Head of caudate nucleus (tissue), 42 donors: ENCODE measurements at regions not wholly inside any gene's neighbourhood (a gene's known extent, or its start where the extent isn't known, plus 50 kb on each side); places are given as distances from the start of the nearest gene placed in this dataset.
A peak's percentile ranks its signal among the peaks of the same experiment; 100 is the strongest.

Source experiments
- DNase-seq, 42 donors: peaks; one replicate each; pipeline versions ENCODE4 v3.0.0 to v3.0.0-alpha.2; 2020 to 2021; ENCODE audit warnings: mixed read lengths in 7 of 42
- intact Hi-C: fragments of 100-400 bp; cut with DNase I; formaldehyde crosslinking; loops from one replicate; pipeline ENCODE4 v1.15.0; 2022

DNA sequence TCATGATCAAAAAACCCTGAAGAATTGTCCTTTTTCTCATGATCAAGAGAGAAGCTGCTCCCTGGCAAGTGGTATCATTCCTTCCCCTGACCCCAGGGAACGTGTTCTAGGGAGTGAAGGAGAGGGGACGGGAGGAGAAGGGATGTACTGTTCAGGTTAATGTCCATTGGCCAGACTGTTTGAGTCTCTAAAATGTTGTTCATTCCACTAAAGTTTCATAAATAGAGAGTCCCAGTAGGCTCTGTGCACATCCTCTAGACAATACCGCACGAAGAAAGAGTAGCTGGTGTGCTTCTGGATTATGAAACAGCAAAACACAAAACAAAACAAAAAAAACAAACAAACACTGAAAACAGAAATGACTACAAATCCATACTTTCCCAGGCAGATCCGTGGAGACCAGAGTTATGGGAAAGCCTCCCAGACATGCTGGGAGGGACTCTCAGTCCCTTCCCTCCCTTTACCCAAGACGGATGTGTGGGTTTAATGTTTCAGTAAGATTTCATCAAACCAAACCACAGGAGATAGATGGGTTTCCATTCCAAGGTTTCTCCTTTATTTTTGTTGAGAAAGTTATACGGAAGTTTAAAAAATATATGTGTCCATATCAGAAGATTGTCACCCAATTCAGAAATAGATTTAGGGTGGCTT is 66.5 kb upstream of the TNS3 start:
- intact Hi-C loops: no loop called here

DNA sequence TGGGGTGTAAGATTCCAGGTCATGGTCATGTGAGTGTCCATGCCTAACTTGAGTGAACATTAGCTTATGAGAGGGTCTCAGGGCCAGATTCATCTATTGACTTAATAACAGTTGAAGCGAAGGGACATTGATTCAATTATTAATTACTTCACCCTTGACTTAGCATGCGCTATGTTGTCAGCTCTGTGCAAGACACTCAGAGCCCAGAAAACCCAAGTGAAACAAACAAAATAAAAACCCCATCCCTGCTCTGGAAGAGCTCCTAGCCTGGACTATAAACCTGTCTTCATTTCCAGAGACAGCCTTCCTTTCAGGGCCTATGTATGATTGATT is 66.0 kb upstream of the TNS3 start:
- intact Hi-C loops: no loop called here

More for the DNA sequence above, 66.5 kb upstream of the TNS3 start:
- no peak for DNase-seq

DNA sequence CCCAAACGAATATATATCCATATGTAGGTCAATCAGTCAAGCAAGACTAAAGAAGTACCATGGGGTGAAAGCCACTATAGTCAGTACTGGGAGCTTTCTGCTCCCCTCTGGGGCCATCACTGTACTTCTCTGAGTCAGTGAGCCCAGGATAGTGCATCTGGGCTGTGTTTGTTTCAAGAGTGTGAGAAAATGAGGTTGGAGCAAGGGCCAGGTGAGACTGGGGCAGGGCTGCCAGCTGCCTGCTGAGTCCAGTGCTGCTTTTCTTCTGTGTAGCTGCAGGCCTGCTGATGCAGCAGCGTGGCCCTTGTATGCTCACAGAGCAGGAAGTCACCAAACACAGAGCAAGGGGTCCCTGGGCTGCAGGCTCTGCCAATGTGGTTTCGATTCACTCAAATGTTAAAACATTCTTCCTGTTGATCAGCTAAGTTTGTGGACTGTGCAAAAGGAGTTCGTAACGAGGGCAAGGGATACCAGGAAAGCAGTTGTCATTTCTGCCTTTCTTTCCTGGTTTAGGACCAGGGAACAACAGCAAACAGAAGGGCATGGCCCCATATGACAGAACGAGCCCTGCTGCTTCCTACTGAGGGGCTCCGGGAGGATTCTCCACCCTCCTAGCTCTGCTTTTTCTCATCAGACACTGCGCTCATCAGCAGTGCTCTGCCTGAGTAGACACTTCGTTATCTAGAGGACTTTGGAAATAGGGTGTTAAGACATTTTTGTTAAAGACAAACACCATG is 65.4 kb upstream of the TNS3 start:
- intact Hi-C loops: no loop called here
- DNase-seq: peak in 10 of 42 donors; percentile 7 to 52 (median 31)

More for the DNA sequence above, 66.0 kb upstream of the TNS3 start:
- DNase-seq: no peak

DNA sequence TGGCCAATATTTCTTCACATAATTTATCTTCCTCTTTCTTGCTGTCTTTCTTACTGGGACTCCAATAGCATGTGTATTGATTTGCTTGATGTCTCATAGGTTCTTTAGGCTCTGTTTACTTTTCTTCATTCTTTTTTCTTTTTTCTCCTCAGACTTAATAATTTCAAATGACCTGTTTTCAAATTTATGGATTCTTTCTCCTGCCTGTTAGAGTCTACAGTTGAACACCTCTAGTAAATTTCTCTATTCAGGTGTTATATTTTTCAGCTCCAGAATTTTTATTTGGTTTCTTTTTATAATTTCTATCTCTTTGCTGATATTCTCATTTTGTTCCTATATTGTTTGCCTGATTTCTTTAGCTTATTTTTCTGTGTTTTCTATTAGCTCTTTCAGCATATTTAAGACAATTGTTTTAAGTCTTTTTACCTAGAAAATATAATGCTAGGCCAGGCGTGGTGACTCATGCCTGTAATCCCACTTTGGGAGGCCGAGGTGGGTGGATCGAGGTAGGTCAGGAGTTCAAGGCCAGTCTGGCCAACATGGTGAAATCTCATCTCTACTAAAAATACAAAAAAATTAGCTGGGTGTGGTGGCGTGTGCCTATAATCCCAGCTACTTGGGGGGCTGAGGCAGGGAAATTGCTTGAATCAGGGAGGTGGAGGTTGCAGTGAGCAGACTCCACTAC is 61.9 kb upstream of the TNS3 start:
- no peak for DNase-seq
- intact Hi-C loops: no loop called here

DNA sequence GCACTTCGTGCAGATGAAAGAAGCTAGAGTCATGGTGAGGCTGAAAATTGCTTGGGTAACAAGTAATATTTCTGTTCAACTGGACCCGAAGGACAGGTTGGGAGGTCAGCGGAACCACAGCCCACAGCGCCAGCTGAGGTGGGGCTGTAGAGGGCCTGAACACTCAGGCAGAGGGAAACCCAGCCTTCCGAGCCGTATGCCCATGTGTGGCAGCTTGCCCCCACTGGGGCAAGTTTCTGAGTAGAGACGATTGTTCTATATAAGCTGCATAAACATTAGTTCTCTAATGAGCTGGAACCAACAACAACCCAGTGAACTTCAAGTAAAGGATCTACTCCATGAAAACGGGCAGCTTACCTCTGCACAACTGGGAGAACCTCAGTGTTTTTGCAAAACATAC is 58.4 kb upstream of the TNS3 start:
- intact Hi-C loops: no loop called here
- no peak for DNase-seq

DNA sequence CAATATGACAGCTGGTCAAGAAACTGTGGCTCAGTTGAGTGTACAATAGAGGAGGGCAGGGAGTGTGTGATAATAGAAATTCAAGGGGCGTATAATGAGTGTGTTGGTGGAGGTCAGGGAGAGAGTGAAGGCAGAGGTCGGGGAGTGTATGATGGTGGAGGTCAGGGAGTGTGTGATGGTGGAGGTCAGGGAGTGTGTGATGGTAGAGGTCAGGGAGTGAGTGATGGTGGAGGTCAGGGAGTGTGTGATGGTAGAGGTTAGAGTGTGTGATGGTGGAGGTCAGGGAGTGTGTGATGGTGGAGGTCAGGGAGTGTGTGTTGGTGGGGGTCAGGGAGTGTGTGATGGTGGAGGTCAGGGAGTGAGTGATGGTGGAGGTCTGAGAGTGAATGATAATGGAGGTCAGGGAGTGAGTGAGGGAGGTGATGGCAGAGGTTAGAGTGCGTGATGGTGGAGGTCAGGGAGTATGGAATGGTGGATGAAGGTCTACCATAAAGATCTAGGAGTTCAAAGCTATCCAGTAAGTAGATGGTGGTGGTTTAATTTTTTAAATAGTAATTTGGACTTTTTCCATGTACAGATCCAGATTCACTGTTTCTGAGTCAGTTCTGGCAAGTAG is 57.7 kb upstream of the TNS3 start:
- no peak for DNase-seq
- intact Hi-C loops: no loop called here

DNA sequence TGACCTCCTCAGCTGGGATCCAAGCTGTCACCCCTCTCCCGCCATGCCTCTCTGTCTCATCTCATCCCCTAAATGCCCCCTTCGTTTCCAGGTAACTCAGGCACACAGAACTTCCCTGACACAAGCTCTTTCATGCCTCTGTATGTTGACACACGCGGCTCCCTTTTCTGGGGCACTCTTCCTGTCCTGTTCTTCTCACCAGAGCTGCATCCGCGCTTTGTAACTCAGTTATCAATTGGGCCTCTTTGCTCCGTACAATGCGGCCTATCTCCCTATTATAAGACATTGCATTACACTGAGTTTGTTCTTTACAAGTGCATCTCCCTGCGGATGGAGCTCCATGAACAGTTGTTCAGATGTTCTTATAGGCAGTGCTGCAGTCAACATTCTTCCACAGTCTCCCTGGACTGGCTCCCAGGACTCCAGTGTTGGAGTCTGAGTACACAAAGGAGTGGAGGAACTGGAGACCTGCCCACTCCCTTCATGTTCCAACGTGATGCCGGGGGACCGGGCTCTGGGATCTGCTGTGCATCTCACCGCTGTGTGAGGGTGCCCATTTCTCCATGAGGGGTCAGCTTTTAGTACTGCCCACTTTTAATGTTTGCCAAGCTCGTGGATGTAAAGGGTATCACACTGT is 56.9 kb upstream of the TNS3 start:
- peak in 1 of 42 donors; percentile 23 for DNase-seq
- intact Hi-C loops: no loop called here

DNA sequence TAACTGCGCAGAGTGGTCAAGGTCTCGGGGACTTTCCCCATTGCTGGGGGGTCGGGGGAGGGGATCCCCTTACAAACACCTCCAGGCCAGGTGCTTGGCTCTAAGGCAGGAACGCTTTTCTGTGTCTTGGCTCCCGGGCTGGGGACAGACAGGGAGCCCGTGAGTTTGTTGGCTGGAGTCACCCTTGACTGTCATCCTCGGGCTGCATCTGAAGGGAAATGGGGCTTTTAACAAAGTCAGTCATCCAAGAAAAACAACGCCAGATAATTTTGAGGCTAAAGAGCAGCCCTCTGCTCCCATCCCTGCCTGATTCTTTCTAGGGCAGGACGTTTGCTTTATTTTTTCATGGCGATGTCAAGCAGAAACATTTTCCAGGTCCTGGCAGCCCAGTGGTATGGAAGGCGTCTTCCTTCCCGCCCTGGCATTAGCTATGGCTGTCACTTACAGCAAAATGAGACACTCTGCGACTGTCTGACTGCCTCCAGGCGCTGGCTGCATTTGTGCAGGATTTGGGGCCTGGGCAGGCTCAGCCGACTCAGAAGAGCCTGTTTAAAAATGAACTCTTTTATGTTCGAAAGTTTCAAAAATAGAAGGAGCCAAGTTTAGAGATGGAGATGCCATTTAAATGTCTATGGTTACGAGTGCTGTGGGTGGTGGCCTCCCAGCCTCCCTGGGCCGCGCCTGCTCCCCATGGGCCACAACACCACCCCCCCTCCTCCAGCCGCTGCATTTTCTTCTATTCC is 54.7 kb upstream of the TNS3 start:
- intact Hi-C loops: no loop called here
- peak in 2 of 42 donors; percentile 7 to 30 for DNase-seq

DNA sequence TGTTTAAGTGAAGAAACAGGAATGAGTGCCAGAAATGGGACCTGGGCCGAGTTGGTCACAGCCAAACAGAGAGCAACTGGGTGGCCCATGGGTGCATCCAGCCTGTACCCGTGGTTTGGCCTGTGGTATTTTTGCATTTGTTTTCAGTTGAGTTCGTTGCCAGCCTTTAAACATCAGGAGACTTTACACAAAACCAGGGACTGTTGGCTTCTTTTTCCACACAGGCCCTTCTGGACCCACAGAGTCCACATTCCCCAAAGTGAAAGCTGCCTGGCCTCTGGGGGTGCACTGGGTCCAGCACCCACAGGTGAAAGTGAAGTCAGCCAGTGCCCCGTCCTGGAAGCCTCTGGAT is 54.1 kb upstream of the TNS3 start:
- no peak for DNase-seq
- intact Hi-C loops: no loop called here

DNA sequence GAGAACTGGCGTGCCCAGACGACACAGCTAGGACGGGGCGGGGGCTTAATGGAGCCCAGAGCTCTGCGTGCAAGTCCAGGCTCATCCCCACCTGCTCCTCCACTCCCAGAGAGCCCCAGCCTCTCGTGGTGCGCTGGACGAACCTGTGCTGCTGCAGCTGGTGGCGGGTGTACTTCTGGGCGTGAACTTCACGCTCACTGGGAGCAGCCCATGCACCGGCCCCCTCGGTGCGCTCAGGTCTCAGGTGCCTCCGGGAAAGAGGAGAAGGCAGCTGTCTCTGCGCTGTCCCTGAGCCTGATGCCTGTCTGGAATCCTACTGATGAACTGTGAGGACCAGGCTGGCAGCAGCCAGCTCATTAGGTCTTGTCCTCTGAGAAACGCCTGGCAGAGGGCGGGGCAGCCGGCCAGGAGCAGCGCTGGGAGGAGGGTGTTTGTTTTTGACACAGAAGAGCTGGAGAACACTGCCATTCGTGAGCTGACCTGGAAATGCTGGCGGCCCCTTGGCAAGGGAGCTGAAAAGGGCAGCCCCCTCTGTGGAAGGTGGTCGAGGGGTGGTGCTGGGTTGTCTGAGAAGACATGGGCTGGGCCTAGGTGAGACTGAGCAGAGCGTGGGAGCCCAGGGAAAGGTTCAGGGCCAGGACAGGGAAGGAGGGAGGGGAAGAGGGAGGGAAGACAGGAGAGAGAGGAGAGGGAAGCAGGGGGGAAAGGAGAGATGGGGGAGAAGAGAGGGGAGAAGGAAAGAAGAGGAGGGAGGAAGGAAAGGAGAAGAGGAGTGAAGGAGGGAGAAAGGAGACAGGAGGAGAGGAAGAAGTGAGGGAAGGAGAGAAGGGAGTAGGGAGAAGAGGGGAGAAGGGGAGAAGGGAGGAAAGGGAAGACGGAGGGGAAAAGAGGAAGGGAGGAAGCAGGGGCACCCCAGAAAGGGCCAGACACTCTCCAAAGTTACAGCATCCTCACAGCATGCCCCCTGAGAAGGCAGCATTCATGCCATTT is 53.5 kb upstream of the TNS3 start:
- intact Hi-C loops: no loop called here
- DNase-seq: peak in 17 of 42 donors; percentile 13 to 53 (median 35)

DNA sequence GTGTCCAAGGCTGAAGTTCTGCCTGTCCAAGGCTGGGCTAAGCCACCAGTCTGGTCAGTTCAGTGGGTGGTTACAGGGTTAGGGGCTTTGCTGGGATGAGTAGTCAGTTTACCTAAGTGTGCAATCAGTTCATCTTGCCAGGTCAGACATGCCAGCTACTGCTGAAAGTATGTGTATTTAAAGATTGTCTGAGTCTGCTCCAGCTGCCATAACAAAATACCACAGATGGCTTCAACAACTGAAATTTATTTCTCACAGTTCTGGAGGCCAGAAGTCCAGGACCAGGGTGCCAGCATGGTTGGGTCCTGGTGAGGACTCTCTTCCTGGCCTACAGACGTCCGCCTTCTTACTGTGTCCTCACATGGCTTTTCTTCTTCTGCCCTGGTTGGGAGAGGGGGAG is 52.4 kb upstream of the TNS3 start:
- DNase-seq: no peak
- intact Hi-C loops: no loop called here

DNA sequence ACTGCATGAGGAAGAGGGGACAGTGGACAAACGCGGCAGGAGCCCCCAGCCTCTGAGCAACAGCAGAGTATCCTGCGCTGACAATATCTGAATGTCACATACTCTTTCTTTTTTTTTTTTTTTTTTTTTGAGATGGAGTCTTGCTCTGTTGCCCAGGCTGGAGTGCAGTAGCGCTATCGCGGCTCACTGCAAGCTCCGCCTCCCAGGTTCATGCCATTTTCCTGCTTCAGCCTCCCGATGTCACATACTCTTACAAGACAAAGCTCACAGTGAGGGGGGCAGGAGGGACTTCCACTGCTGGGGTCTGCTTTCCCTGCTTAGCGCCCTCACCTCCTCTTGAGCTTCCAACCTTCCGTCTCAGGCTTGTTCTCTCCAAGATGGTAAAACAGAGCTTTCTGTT is 51.2 kb upstream of the TNS3 start:
- intact Hi-C loops: no loop called here
- DNase-seq: no peak
